CD4-positive, alpha-beta memory T cell (primary cell): ENCODE measurements at regions not wholly inside any gene's neighbourhood (a gene's known extent, or its start where the extent isn't known, plus 50 kb on each side); places are given as distances from the start of the nearest gene placed in this dataset.

Source experiments
- CTCF ChIA-PET: fragments of 350-600 bp; sonication (Branson Sonifier 250); formaldehyde crosslinking; loops from one replicate; lab custom pipeline; 2021; ENCODE audit warnings: inconsistent platforms; ENCODE audit not compliant: partially characterized antibody; lab: Charles Lee
- POLR2A ChIA-PET: fragments of 350-600 bp; sonication (Branson Sonifier 250); formaldehyde crosslinking; loops from one replicate; lab custom pipeline; 2021; ENCODE audit not compliant: partially characterized antibody; lab: Charles Lee
- DNase-seq, 5 donors: peaks; one replicate each; pipeline versions ENCODE4 v3.0.0 to v3.0.0-alpha.2; 2020 to 2022; ENCODE audit warnings: mixed read lengths in 1 of 5
- H3K27ac ChIP-seq: one replicate; pipeline ENCODE4 v1.7.0; 2013; ENCODE audit warnings: low read depth, low read length
- H3K27me3 ChIP-seq: 2 replicates; pipeline ENCODE4 v1.7.0; 2013; ENCODE audit warnings: mild to moderate bottlenecking, low read length, moderate library complexity; ENCODE audit not compliant: insufficient read depth
- H3K36me3 ChIP-seq: 2 replicates; pipeline ENCODE4 v1.7.0; 2013; ENCODE audit warnings: mild to moderate bottlenecking, low read length, moderate library complexity; ENCODE audit not compliant: insufficient read depth
- H3K4me1 ChIP-seq: 2 replicates; pipeline ENCODE4 v1.7.0; 2013; ENCODE audit warnings: mild to moderate bottlenecking, low read length, moderate library complexity; ENCODE audit not compliant: insufficient read depth
- H3K4me3 ChIP-seq, 2 donors: one replicate each; pipeline ENCODE4 v1.7.0; 2013; ENCODE audit warnings: low read length in 2 of 2, mild to moderate bottlenecking in 1 of 2
- H3K9me3 ChIP-seq, 2 donors: one replicate each; pipeline ENCODE4 v1.7.0; 2013; ENCODE audit warnings: low read length in 2 of 2, control low read depth in 1 of 2; ENCODE audit not compliant: control insufficient read depth in 1 of 2
- H3K27ac Mint-ChIP-seq, 7 donors: one replicate each; pipeline ENCODE4 v1.8.0; 2020 to 2021; ENCODE audit warnings: mixed read lengths in 7 of 7, mild to moderate bottlenecking in 6 of 7, inconsistent platforms in 3 of 7, moderate library complexity in 3 of 7
- H3K27me3 Mint-ChIP-seq, 2 donors: one replicate each; pipeline ENCODE4 v1.8.0; 2020 to 2021; ENCODE audit warnings: mixed read lengths in 2 of 2
- H3K36me3 Mint-ChIP-seq, 2 donors: one replicate each; pipeline ENCODE4 v1.8.0; 2020 to 2021; ENCODE audit warnings: mixed read lengths in 2 of 2, inconsistent platforms in 1 of 2, mild to moderate bottlenecking in 1 of 2
- H3K4me1 Mint-ChIP-seq, 4 donors: one replicate each; pipeline ENCODE4 v1.8.0; 2020 to 2021; ENCODE audit warnings: mixed read lengths in 4 of 4, mild to moderate bottlenecking in 1 of 4
- H3K4me3 Mint-ChIP-seq, 8 donors: one replicate each; pipeline ENCODE4 v1.8.0; 2020 to 2021; ENCODE audit warnings: mixed read lengths in 8 of 8, mild to moderate bottlenecking in 7 of 8, moderate library complexity in 6 of 8, inconsistent platforms in 3 of 8
- H3K9me3 Mint-ChIP-seq, 8 donors: one replicate each; pipeline ENCODE4 v1.8.0; 2020 to 2021; ENCODE audit warnings: mixed read lengths in 8 of 8, mild to moderate bottlenecking in 5 of 8, inconsistent platforms in 3 of 8, moderate library complexity in 1 of 8
- intact Hi-C: fragments of 100-400 bp; cut with micrococcal nuclease; formaldehyde crosslinking; loops from one replicate; pipeline ENCODE4 v1.15.1; 2023

GRCh38 chr1:66436378-66437135 lies 97.4 kb upstream of the SGIP1 start:
- peak; percentile 42 to 56 (median 48) for DNase-seq
- ChIA-PET POLR2A (interaction anchor here (1.0 to 2.8 kb wide), 17 partner anchors 9 to 185 kb away, joined by 3 to 22 read pairs (median 4); no protein-coding TSS in a partner anchor), CTCF (interaction anchor here (0.9 to 7.5 kb wide), 38 partner anchors 9 to 479 kb away, joined by 3 to 108 read pairs (median 5); no protein-coding TSS in a partner anchor)
- peaks cover 1 to 3% of the 10 kb centered on the region in 2 donors for H3K36me3 Mint-ChIP-seq
- peak overlapping the region in 6 of 7 donors; percentile 0 to 92 (median 52) for H3K27ac Mint-ChIP-seq
- no peaks in the 10 kb centered on the region for H3K27me3 Mint-ChIP-seq
- H3K4me1 ChIP-seq, result peaks cover 21% of the 10 kb centered on the region
- intact Hi-C loops, result loop anchor here (2.0 to 5.0 kb wide), 2 partner anchors 59 to 184 kb away; no protein-coding TSS in a partner anchor
- H3K4me1 Mint-ChIP-seq, result peaks cover 8 to 27% (median 19%) of the 10 kb centered on the region in 4 donors
- H3K27ac ChIP-seq, result no peak overlapping the region
- H3K9me3 Mint-ChIP-seq, result peaks cover 2 to 12% (median 10%) of the 10 kb centered on the region in 8 donors
- no peaks in the 10 kb centered on the region for H3K9me3 ChIP-seq
- peak overlapping the region in 4 of 8 donors; percentile 4 to 61 (median 31) for H3K4me3 Mint-ChIP-seq
- H3K4me3 ChIP-seq, result no peak overlapping the region
- no peaks in the 10 kb centered on the region for H3K36me3 ChIP-seq
- H3K27me3 ChIP-seq, result no peaks in the 10 kb centered on the region

- CTCF ChIA-PET, result interaction anchor here (1.2 to 7.5 kb wide), 27 partner anchors 9 to 479 kb away, joined by 3 to 108 read pairs (median 6); no protein-coding TSS in a partner anchor
- H3K4me3 ChIP-seq, result no peak overlapping the region
- H3K36me3 ChIP-seq, result no peaks in the 10 kb centered on the region
- H3K27me3 ChIP-seq, result no peaks in the 10 kb centered on the region
- peaks cover 21% of the 10 kb centered on the region for H3K4me1 ChIP-seq
- no peaks in the 10 kb centered on the region for H3K9me3 ChIP-seq
- Mint-ChIP-seq H3K4me1 (peaks cover 8 to 27% (median 19%) of the 10 kb centered on the region in 4 donors), H3K9me3 (peaks cover 0 to 9% (median 7%) of the 10 kb centered on the region in 8 donors), H3K4me3 (no peak overlapping the region), H3K27me3 (no peaks in the 10 kb centered on the region), H3K36me3 (peaks cover 0 to 3% of the 10 kb centered on the region in 2 donors), H3K27ac (no peak overlapping the region)
- intact Hi-C loops, result loop anchor here (2.0 to 5.0 kb wide), 2 partner anchors 60 to 184 kb away; no protein-coding TSS in a partner anchor
- POLR2A ChIA-PET, result interaction anchor here (1.0 to 2.8 kb wide), 14 partner anchors 8 to 185 kb away, joined by 3 to 22 read pairs (median 4); no protein-coding TSS in a partner anchor
- DNase-seq, result no peak
- no peak overlapping the region for H3K27ac ChIP-seq
These were observed 96.9 kb upstream of the SGIP1 start for GRCh38 chr1:66437136-66437401.

- Histone ChIP-seq H3K4me3 (no peak overlapping the region), H3K36me3 (no peaks in the 10 kb centered on the region), H3K4me1 (peaks cover 21% of the 10 kb centered on the region), H3K9me3 (no peaks in the 10 kb centered on the region), H3K27ac (no peak overlapping the region), H3K27me3 (no peaks in the 10 kb centered on the region)
- Mint-ChIP-seq H3K4me3 (no peak overlapping the region), H3K27me3 (no peaks in the 10 kb centered on the region), H3K27ac (no peak overlapping the region), H3K9me3 (peaks cover 0 to under 1% (median 0%) of the 10 kb centered on the region in 8 donors), H3K4me1 (peaks cover 8 to 27% (median 19%) of the 10 kb centered on the region in 4 donors), H3K36me3 (no peaks in the 10 kb centered on the region)
- ChIA-PET CTCF (interaction anchor here (2.3 to 7.5 kb wide), 9 partner anchors 8 to 196 kb away, joined by 5 to 108 read pairs (median 31); no protein-coding TSS in a partner anchor), POLR2A (interaction anchor here (1.1 to 2.8 kb wide), 5 partner anchors 8 to 177 kb away, joined by 3 to 12 read pairs (median 3); no protein-coding TSS in a partner anchor)
- DNase-seq, result no peak
- intact Hi-C loops, result loop anchor here (5.0 kb wide), 1 partner anchor 61 kb away; no protein-coding TSS in a partner anchor
These were observed 95.9 kb upstream of the SGIP1 start for GRCh38 chr1:66438062-66438461.

- no peaks in the 10 kb centered on the region for H3K27me3 Mint-ChIP-seq
- no peaks in the 10 kb centered on the region for H3K9me3 ChIP-seq
- intact Hi-C loops, result loop anchor here (5.0 kb wide), 1 partner anchor 61 kb away; no protein-coding TSS in a partner anchor
- H3K9me3 Mint-ChIP-seq, result no peaks in the 10 kb centered on the region
- peaks cover 21% of the 10 kb centered on the region for H3K4me1 ChIP-seq
- H3K4me3 Mint-ChIP-seq, result peak overlapping the region in 3 of 8 donors; percentile 2 to 46 (median 6)
- ChIA-PET POLR2A (interaction anchor here (1.1 to 2.8 kb wide), 4 partner anchors 8 to 138 kb away, joined by 3 to 12 read pairs (median 4); no protein-coding TSS in a partner anchor), CTCF (interaction anchor here (2.8 to 7.5 kb wide), 5 partner anchors 7 to 196 kb away, joined by 7 to 108 read pairs (median 41); no protein-coding TSS in a partner anchor)
- no peaks in the 10 kb centered on the region for H3K36me3 ChIP-seq
- no peak for DNase-seq
- no peak overlapping the region for H3K27ac ChIP-seq
- H3K36me3 Mint-ChIP-seq, result no peaks in the 10 kb centered on the region
- no peaks in the 10 kb centered on the region for H3K27me3 ChIP-seq
- H3K4me3 ChIP-seq, result no peak overlapping the region
- peak overlapping the region in 1 of 7 donors; percentile 2 for H3K27ac Mint-ChIP-seq
- peaks cover 8 to 27% (median 19%) of the 10 kb centered on the region in 4 donors for H3K4me1 Mint-ChIP-seq
These were observed 95.5 kb upstream of the SGIP1 start for GRCh38 chr1:66438501-66438900.

GRCh38 chr1:66439031-66439740 lies 94.8 kb upstream of the SGIP1 start:
- POLR2A ChIA-PET, result no interaction called here
- H3K27ac ChIP-seq, result no peak overlapping the region
- H3K27me3 ChIP-seq, result no peaks in the 10 kb centered on the region
- no peaks in the 10 kb centered on the region for H3K36me3 Mint-ChIP-seq
- peak overlapping the region in 3 of 8 donors; percentile 2 to 23 (median 11) for H3K4me3 Mint-ChIP-seq
- CTCF ChIA-PET, result interaction anchor here (1.0 to 1.1 kb wide), 2 partner anchors 186 to 188 kb away, joined by 4 read pairs; no protein-coding TSS in a partner anchor
- H3K4me1 ChIP-seq, result peaks cover 22% of the 10 kb centered on the region
- no peak overlapping the region for H3K4me3 ChIP-seq
- H3K9me3 Mint-ChIP-seq, result no peaks in the 10 kb centered on the region
- intact Hi-C loops, result loop anchor here (5.0 kb wide), 1 partner anchor 62 kb away; no protein-coding TSS in a partner anchor
- no peak for DNase-seq
- H3K4me1 Mint-ChIP-seq, result peaks cover 9 to 29% (median 20%) of the 10 kb centered on the region in 4 donors
- H3K27ac Mint-ChIP-seq, result peak overlapping the region in 2 of 7 donors; percentile 4 to 53
- no peaks in the 10 kb centered on the region for H3K9me3 ChIP-seq
- no peaks in the 10 kb centered on the region for H3K27me3 Mint-ChIP-seq
- no peaks in the 10 kb centered on the region for H3K36me3 ChIP-seq

GRCh38 chr1:66443793-66444192 lies 90.2 kb upstream of the SGIP1 start:
- DNase-seq, result no peak
- Mint-ChIP-seq H3K27me3 (peaks cover 1 to 4% of the 10 kb centered on the region in 2 donors), H3K36me3 (no peaks in the 10 kb centered on the region), H3K4me1 (peaks cover 21 to 36% (median 28%) of the 10 kb centered on the region in 4 donors), H3K9me3 (no peaks in the 10 kb centered on the region), H3K27ac (peak overlapping the region in 1 of 7 donors; percentile 31), H3K4me3 (no peak overlapping the region)
- CTCF ChIA-PET, result interaction anchor here (0.9 to 11.6 kb wide), 12 partner anchors 9 to 487 kb away, joined by 4 to 874 read pairs (median 64); no protein-coding TSS in a partner anchor
- H3K36me3 ChIP-seq, result no peaks in the 10 kb centered on the region
- POLR2A ChIA-PET, result interaction anchor here (0.7 to 3.6 kb wide), 5 partner anchors 8 to 198 kb away, joined by 3 to 59 read pairs (median 22); no protein-coding TSS in a partner anchor
- no peak overlapping the region for H3K4me3 ChIP-seq
- H3K9me3 ChIP-seq, result no peaks in the 10 kb centered on the region
- H3K27ac ChIP-seq, result no peak overlapping the region
- intact Hi-C loops, result loop anchor here (2.0 to 10.0 kb wide), 3 partner anchors 107 to 1189 kb away; no protein-coding TSS in a partner anchor
- H3K4me1 ChIP-seq, result peaks cover 33% of the 10 kb centered on the region
- no peaks in the 10 kb centered on the region for H3K27me3 ChIP-seq
